A549 (cell line): ENCODE measurements at regions not wholly inside any gene's neighbourhood (a gene's known extent, or its start where the extent isn't known, plus 50 kb on each side); places are given as distances from the start of the nearest gene placed in this dataset.
"Not testable (repeated sequence)": the region's sequence is repeated elsewhere in the genome, so short reads cannot be mapped to it uniquely, and the experiment has no call there.

Source experiments
- ATAC-seq, 2 experiments: fragments of 200-7000 bp in 1 of 2; fragments of >200 bp in 1 of 2; cut with Nextera tagmentation in 1 of 2; cut with Tn5 transposase in 1 of 2; 3 replicates each; pipeline versions ENCODE4 v1.8.0 to v1.9.1; 2018 to 2020; ENCODE audit warnings: mild to moderate bottlenecking in 1 of 2, moderate library complexity in 1 of 2
- CTCF ChIA-PET: fragments of 300-600 bp; sonication (Branson Sonifier 250); formaldehyde crosslinking; extraction: SDS; loops from one replicate; lab custom pipeline; 2021; ENCODE audit warnings: antibody characterized with exemption, inconsistent platforms; lab: Yijun Ruan, JAX
- POLR2A ChIA-PET: fragments of 350-600 bp; formaldehyde crosslinking; extraction: SDS; loops from one replicate; lab custom pipeline; 2021; ENCODE audit warnings: antibody characterized with exemption, inconsistent platforms; lab: Yijun Ruan, JAX
- DNase-seq, 2 experiments: peaks; one replicate each; pipeline versions ENCODE4 v3.0.0 to v3.0.0-alpha.2; 2011 to 2016; ENCODE audit warnings: low read depth in 1 of 2, low spot score in 1 of 2
- FAIRE-seq: peaks from 2 replicates; lab custom pipeline; 2011; peaks lifted over from hg19 to GRCh38; lab: Jason Lieb, UNC
- H3K27ac ChIP-seq, 2 experiments: fragments of >200 bp; sonication (Bioruptor Twin); formaldehyde crosslinking; 3 replicates each; pipeline ENCODE4 v1.5.1; 2016 to 2017
- H3K4me1 ChIP-seq: fragments of >200 bp; sonication (Bioruptor Twin); formaldehyde crosslinking; 3 replicates; pipeline ENCODE4 v1.6.1; 2016
- H3K4me2 ChIP-seq: fragments of >200 bp; sonication (Bioruptor Twin); formaldehyde crosslinking; 3 replicates; pipeline ENCODE4 v1.6.1; 2016
- H3K4me3 ChIP-seq: fragments of >200 bp; sonication (Bioruptor Twin); formaldehyde crosslinking; 3 replicates; pipeline ENCODE4 v1.5.1; 2016
- H3K9me3 ChIP-seq: fragments of >200 bp; sonication (Bioruptor Twin); formaldehyde crosslinking; 3 replicates; pipeline ENCODE4 v1.6.1; 2016
- BHLHE40 ChIP-seq: IDR thresholded peaks from 2 replicates; pipeline ENCODE4 v1.6.1; 2012; ENCODE audit warnings: low read depth, low read length, inconsistent platforms
- CBX8 ChIP-seq: fragments of 200-600 bp; sonication (generic); IDR thresholded peaks from 2 replicates; pipeline ENCODE4 v1.6.1; 2016
- CEBPB ChIP-seq, 2 experiments: fragments of >200 bp in 1 of 2; sonication (Bioruptor Twin) in 1 of 2; formaldehyde crosslinking in 1 of 2; IDR thresholded peaks; 2 replicates each; pipeline ENCODE4 v1.6.1; 2012 to 2016
- CHD2 ChIP-seq: fragments of 150-350 bp; IDR thresholded peaks from 2 replicates; pipeline ENCODE4 v1.6.1; 2014; ENCODE audit warnings: low read length; ENCODE audit not compliant: partially characterized antibody
- E2F6 ChIP-seq: IDR thresholded peaks from 2 replicates; pipeline ENCODE4 v1.6.1; 2012; ENCODE audit warnings: low read depth, borderline replicate concordance
- EHF ChIP-seq: fragments of 250-450 bp; sonication (Bioruptor Pico); IDR thresholded peaks from 2 replicates; pipeline ENCODE4 v1.5.0; 2020; ENCODE audit warnings: mild to moderate bottlenecking
- EHMT2 ChIP-seq: fragments of 200-600 bp; sonication (generic); IDR thresholded peaks from 2 replicates; pipeline ENCODE4 v1.6.1; 2016; ENCODE audit warnings: antibody characterized with exemption, low read depth, mild to moderate bottlenecking, moderate library complexity
- ESRRA ChIP-seq: fragments of 150-350 bp; IDR thresholded peaks from 2 replicates; pipeline ENCODE4 v1.6.1; 2014; ENCODE audit warnings: mild to moderate bottlenecking, low read length, borderline replicate concordance
- FOSL2 ChIP-seq, 2 experiments: fragments of 450-650 bp in 1 of 2; fragments of >200 bp in 1 of 2; sonication (Bioruptor Twin) in 1 of 2; formaldehyde crosslinking; IDR thresholded peaks; 2 replicates each; pipeline versions ENCODE4 v1.5.0 to v1.6.1; 2016 to 2020; ENCODE audit warnings: mild to moderate bottlenecking in 1 of 2, moderate library complexity in 1 of 2
- FOXS1 ChIP-seq: fragments of 250-450 bp; sonication (Bioruptor Pico); IDR thresholded peaks from 2 replicates; pipeline ENCODE4 v1.5.0; 2020; ENCODE audit warnings: mild to moderate bottlenecking, moderate library complexity
- GATA3 ChIP-seq: IDR thresholded peaks from 2 replicates; pipeline ENCODE4 v1.6.1; 2012; ENCODE audit warnings: borderline replicate concordance
- HDAC2 ChIP-seq: fragments of 200-600 bp; sonication (generic); IDR thresholded peaks from 2 replicates; pipeline ENCODE4 v1.6.1; 2016
- HEYL ChIP-seq: fragments of 250-450 bp; sonication (Bioruptor Pico); IDR thresholded peaks from 2 replicates; pipeline ENCODE4 v1.8.0; 2021; ENCODE audit warnings: mild to moderate bottlenecking, moderate library complexity
- JUNB ChIP-seq: fragments of >200 bp; sonication (Bioruptor Twin); formaldehyde crosslinking; IDR thresholded peaks from 2 replicates; pipeline ENCODE4 v1.6.1; 2016
- KDM1A ChIP-seq: fragments of 200-600 bp; sonication (generic); IDR thresholded peaks from 2 replicates; pipeline ENCODE4 v1.6.1; 2016; ENCODE audit warnings: low read depth, mild to moderate bottlenecking
- KDM5A ChIP-seq: fragments of 200-600 bp; sonication (generic); IDR thresholded peaks from 2 replicates; pipeline ENCODE4 v1.6.1; 2016; ENCODE audit warnings: antibody characterized with exemption, mild to moderate bottlenecking
- MAFK ChIP-seq: fragments of 450-650 bp; IDR thresholded peaks from 2 replicates; pipeline ENCODE4 v1.6.1; 2014; ENCODE audit not compliant: partially characterized antibody
- MYC ChIP-seq: IDR thresholded peaks from 2 replicates; pipeline ENCODE4 v1.6.1; 2012; ENCODE audit warnings: mild to moderate bottlenecking, inconsistent platforms, low read length, improper control_type of control experiment, borderline replicate concordance
- PBX3 ChIP-seq: IDR thresholded peaks from 2 replicates; pipeline ENCODE4 v1.6.1; 2012
- PHF8 ChIP-seq: fragments of 200-600 bp; sonication (generic); IDR thresholded peaks from 2 replicates; pipeline ENCODE4 v1.6.1; 2016; ENCODE audit warnings: low read depth, mild to moderate bottlenecking, antibody characterized with exemption, moderate library complexity, borderline replicate concordance
- POLR2A ChIP-seq: IDR thresholded peaks from 2 replicates; pipeline ENCODE4 v1.6.1; 2012; ENCODE audit warnings: mild to moderate bottlenecking, low read length
- RFX5 ChIP-seq: fragments of 450-650 bp; IDR thresholded peaks from 2 replicates; pipeline ENCODE4 v1.7.1; 2014; ENCODE audit warnings: antibody characterized with exemption, mild to moderate bottlenecking, moderate library complexity
- RNF2 ChIP-seq: fragments of 200-600 bp; sonication (generic); IDR thresholded peaks from 2 replicates; pipeline ENCODE4 v1.6.1; 2016; ENCODE audit warnings: low read depth, mild to moderate bottlenecking, antibody characterized with exemption, moderate library complexity, borderline replicate concordance
- SMC3 ChIP-seq: fragments of >200 bp; sonication (Bioruptor Twin); formaldehyde crosslinking; IDR thresholded peaks from 3 replicates; pipeline ENCODE4 v1.6.1; 2018; ENCODE audit warnings: inconsistent platforms
- ZFP36 ChIP-seq: fragments of 450-650 bp; IDR thresholded peaks from 2 replicates; pipeline ENCODE4 v1.6.1; 2014; ENCODE audit warnings: borderline replicate concordance; ENCODE audit not compliant: partially characterized antibody
- WGBS: methylation state at CpG from one replicate; pipeline ENCODE4 v1.1.6; 2017; ENCODE audit errors: missing lambda C conversion rate; 5-methylcytosine and 5-hydroxymethylcytosine counted together
- TF ChIP-seq, protein P1 (sequence below): fragments of 250-450 bp; sonication (Bioruptor Pico); IDR thresholded peaks from 2 replicates; pipeline ENCODE4 v1.5.0; 2020; ENCODE audit warnings: low read depth, mild to moderate bottlenecking, moderate library complexity
- TF ChIP-seq, protein P2 (sequence below): IDR thresholded peaks from 2 replicates; pipeline ENCODE4 v1.6.1; 2012

DNA sequence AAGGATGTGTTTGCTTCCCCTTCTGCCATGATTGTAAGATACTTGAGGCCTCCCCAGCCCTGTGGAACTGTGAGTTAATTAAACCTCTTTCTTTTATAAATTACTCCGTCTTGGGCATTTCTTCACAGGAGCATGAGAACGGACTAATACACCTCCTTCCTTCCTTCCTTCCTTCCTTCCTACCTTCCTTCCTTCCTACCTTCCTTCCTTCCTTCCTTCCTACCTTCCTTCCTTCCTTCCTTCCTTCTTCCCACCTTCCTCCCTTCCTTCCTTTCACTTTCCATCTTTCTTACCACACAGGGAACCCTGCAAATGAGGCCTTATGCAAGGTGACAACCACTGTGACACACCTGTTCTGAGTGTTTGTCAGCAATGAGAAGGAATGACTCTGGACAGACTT lies 141.3 kb upstream of the EXOC2 start:
- FAIRE-seq = no peak
- Histone ChIP-seq H3K4me3 (no peak overlapping the region), H3K4me2 (no peak overlapping the region; the same call in 2 of the 3 replicates), H3K4me1 (peaks cover 41% of the 10 kb centered on the region), H3K27ac (peak overlapping the region; percentile 78 to 84)
- WGBS = 89% methylated on average over 2 of the region's 2 CpGs
- ChIA-PET POLR2A (interaction anchor here (3.8 kb wide), 1 partner anchor 67 kb away, joined by 12 read pairs; no protein-coding TSS in a partner anchor), CTCF (no interaction called here)
- TF ChIP-seq HEYL (no peak), JUNB (no peak), BHLHE40 (no peak), KDM5A (no peak), PHF8 (no peak), SMC3 (no peak), CEBPB (IDR thresholded peaks at IDR 0.05) (no peak), GATA3 (no peak)
- TF ChIP-seq, protein P1, sequence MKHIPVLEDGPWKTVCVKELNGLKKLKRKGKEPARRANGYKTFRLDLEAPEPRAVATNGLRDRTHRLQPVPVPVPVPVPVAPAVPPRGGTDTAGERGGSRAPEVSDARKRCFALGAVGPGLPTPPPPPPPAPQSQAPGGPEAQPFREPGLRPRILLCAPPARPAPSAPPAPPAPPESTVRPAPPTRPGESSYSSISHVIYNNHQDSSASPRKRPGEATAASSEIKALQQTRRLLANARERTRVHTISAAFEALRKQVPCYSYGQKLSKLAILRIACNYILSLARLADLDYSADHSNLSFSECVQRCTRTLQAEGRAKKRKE = no peak
- TF ChIP-seq, all 56 proteins: peak for 0
- H3K9me3 ChIP-seq = no peaks in the 10 kb centered on the region; the same call in 2 of the 3 replicates
- DNase-seq = no peak
- ATAC-seq = no peak

DNA sequence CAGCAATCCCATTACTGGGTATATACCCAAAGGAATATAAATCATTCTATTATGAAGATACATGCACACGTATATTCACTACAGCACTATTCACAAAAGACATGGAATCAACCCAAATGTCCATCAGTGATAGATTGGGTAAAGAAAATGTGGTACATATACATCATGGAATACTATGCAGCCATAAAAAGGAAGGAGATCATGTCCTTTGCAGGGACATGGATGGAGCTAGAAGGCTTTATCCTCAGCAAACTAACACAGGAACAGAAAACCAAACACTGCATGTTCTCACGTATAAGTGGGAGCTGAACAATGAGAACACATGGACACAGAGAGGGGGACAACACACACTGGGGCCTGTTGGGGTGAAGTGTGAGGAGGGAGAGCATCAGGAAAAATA lies 139.9 kb upstream of the EXOC2 start:
- H3K9me3 ChIP-seq, H3K4me2 ChIP-seq, H3K27ac ChIP-seq, DNase-seq, ATAC-seq, H3K4me3 ChIP-seq, POLR2A ChIA-PET, CTCF ChIA-PET, FAIRE-seq: not testable (repeated sequence)
- WGBS = 42% methylated on average over 2 of the region's 2 CpGs
- peaks cover 33% of the 10 kb centered on the region for H3K4me1 ChIP-seq

DNA sequence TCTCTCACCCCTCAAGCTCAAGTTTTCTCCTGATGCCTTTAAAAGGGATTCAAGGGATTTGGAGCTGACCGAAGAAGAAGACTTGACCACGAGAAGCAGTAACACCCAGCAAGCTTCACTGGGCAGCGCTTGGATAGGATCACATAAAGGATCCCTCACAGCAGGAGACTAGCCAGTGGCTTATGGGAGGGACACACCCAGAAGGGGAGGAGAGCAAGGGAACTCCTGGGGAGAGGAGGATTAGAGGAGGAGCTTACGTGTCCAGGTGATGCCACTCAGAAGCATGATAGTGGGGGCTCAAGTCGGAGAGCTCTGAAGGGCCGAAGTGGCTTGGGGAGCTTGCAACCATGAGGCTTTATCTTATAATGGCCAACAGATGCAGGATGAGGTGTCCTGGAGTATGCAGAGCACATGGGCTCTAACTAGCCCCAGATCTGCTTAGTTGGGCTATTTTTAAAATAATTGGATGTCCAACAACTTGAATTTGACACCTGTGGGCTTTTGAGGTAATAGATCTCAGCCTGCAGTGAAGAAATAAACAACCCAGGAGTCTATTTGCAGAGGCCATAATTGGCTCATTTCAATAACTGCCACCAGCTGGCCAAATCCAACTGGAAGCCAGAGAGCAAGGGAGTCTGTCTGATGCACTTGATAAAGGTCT lies 137.9 kb upstream of the EXOC2 start:
- no peak for TF ChIP-seq CBX8
- no peak for TF ChIP-seq RFX5
- TF ChIP-seq, protein P1 = no peak
- TF ChIP-seq CHD2 = no peak
- TF ChIP-seq, protein P2, sequence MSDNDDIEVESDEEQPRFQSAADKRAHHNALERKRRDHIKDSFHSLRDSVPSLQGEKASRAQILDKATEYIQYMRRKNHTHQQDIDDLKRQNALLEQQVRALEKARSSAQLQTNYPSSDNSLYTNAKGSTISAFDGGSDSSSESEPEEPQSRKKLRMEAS = no peak
- no peak for TF ChIP-seq FOSL2 (IDR thresholded peaks at IDR 0.05)
- no peak for TF ChIP-seq FOSL2 (CRISPR knock-in tag; IDR thresholded peaks at IDR 0.05)
- no peak for TF ChIP-seq PHF8
- TF ChIP-seq, all 56 proteins: peak for 0
- Histone ChIP-seq H3K4me1 (peaks cover 13% of the 10 kb centered on the region), H3K27ac (no peak overlapping the region), H3K4me3 (no peak overlapping the region), H3K4me2 (no peak overlapping the region), H3K9me3 (peaks cover 3% of the 10 kb centered on the region; the same call in 2 of the 3 replicates)
- ChIA-PET POLR2A (no interaction called here), CTCF (interaction anchor here (1.6 to 1.8 kb wide), 2 partner anchors 12 to 33 kb away, joined by 5 read pairs; no protein-coding TSS in a partner anchor)
- DNase-seq = no peak
- no peak for FAIRE-seq
- 69% methylated on average over 6 of the region's 6 CpGs for WGBS
- ATAC-seq = no peak

GRCh38 chr6:829656-830055 lies 136.7 kb upstream of the EXOC2 start:
- ChIA-PET CTCF (interaction anchor here (1.6 to 1.8 kb wide), 2 partner anchors 11 to 32 kb away, joined by 5 read pairs; no protein-coding TSS in a partner anchor), POLR2A (no interaction called here)
- Histone ChIP-seq H3K4me1 (peaks cover 3% of the 10 kb centered on the region; the same call in 2 of the 3 replicates), H3K4me3 (no peak overlapping the region), H3K9me3 (peaks cover 3% of the 10 kb centered on the region; the same call in 2 of the 3 replicates), H3K27ac (no peak overlapping the region), H3K4me2 (no peak overlapping the region)
- ATAC-seq = no peak
- no peak for DNase-seq
- TF ChIP-seq MAFK (no peak), RNF2 (no peak), EHMT2 (no peak), PBX3 (no peak), FOXS1 (CRISPR knock-in tag) (no peak), ESRRA (no peak), MYC (no peak), KDM1A (no peak), HDAC2 (no peak), KDM5A (no peak), CBX8 (no peak), FOSL2 (IDR thresholded peaks at IDR 0.05) (no peak), FOSL2 (CRISPR knock-in tag; IDR thresholded peaks at IDR 0.05) (no peak), E2F6 (no peak), JUNB (no peak), PHF8 (no peak), POLR2A (no peak), EHF (CRISPR knock-in tag) (no peak), ZFP36 (no peak)
- TF ChIP-seq, protein P2 = no peak
- WGBS = 50% methylated on average over 4 of the region's 4 CpGs
- FAIRE-seq = no peak
